ENCODE measurements at regions not wholly inside any gene's neighbourhood (a gene's known extent, or its start where the extent isn't known, plus 50 kb on each side); places are given as distances from the start of the nearest gene placed in this dataset.
"Not testable (repeated sequence)": the region's sequence is repeated elsewhere in the genome, so short reads cannot be mapped to it uniquely, and the experiment has no call there.

- no peak for TF ChIP-seq CTCF (IDR thresholded peaks at IDR 0.05)
- TF ChIP-seq EP300 (IDR thresholded peaks at IDR 0.05), result no peak
- no peak for TF ChIP-seq POLR2A (IDR thresholded peaks at IDR 0.05)
- 94 to 95% methylated on average over 31 of the region's 35 CpGs for WGBS, 2 donors
- H3K4me1 ChIP-seq, result no peaks in the 10 kb centered on the region
- no peaks in the 10 kb centered on the region for H3K36me3 ChIP-seq
- peaks cover 0 to 15% (median 0%) of the 10 kb centered on the region in 4 donors for H3K9me3 ChIP-seq
- H3K27ac ChIP-seq, result no peak overlapping the region
- DNase-seq (ENCODE audit: low spot score in 2 of 2), result no peak
- no peak overlapping the region for H3K4me3 ChIP-seq
- no peaks in the 10 kb centered on the region for H3K27me3 ChIP-seq
These were observed 372.2 kb upstream of the NRG3 start for GRCh38 chr10:81502677-81503359.

- 92 to 95% methylated on average over 12 to 21 of the region's 25 CpGs for WGBS, 2 donors
- not testable (repeated sequence) for DNase-seq (ENCODE audit: low spot score in 2 of 2)
These were observed 369.2 kb upstream of the NRG3 start for GRCh38 chr10:81505777-81506176.

GRCh38 chr10:81514811-81515210 lies 360.2 kb upstream of the NRG3 start:
- Histone ChIP-seq H3K4me1 (no peaks in the 10 kb centered on the region), H3K4me3 (no peak overlapping the region), H3K36me3 (no peaks in the 10 kb centered on the region), H3K27ac (no peak overlapping the region), H3K9me3 (peaks cover 0 to 6% (median 0%) of the 10 kb centered on the region in 4 donors), H3K27me3 (no peaks in the 10 kb centered on the region)
- no peak for TF ChIP-seq EP300 (IDR thresholded peaks at IDR 0.05)
- no peak for TF ChIP-seq POLR2A (IDR thresholded peaks at IDR 0.05)
- TF ChIP-seq CTCF (IDR thresholded peaks at IDR 0.05), result no peak
- DNase-seq (ENCODE audit: low spot score in 2 of 2), result no peak

More at GRCh38 chr10:81505777-81506176, 369.2 kb upstream of the NRG3 start:
- not testable (repeated sequence) for H3K4me3 ChIP-seq, H3K27me3 ChIP-seq, H3K4me1 ChIP-seq, H3K27ac ChIP-seq, H3K36me3 ChIP-seq
- H3K9me3 ChIP-seq, result peaks cover 0 to 22% (median 0%) of the 10 kb centered on the region in 4 donors

GRCh38 chr10:81520688-81521087 lies 354.3 kb upstream of the NRG3 start:
- Histone ChIP-seq H3K9me3 (no peaks in the 10 kb centered on the region), H3K27me3 (no peaks in the 10 kb centered on the region), H3K36me3 (no peaks in the 10 kb centered on the region), H3K4me1 (no peaks in the 10 kb centered on the region), H3K27ac (no peak overlapping the region), H3K4me3 (no peak overlapping the region)
- no peak for TF ChIP-seq EP300 (IDR thresholded peaks at IDR 0.05)
- TF ChIP-seq CTCF (IDR thresholded peaks at IDR 0.05), result no peak
- TF ChIP-seq POLR2A (IDR thresholded peaks at IDR 0.05), result no peak
- DNase-seq (ENCODE audit: low spot score in 2 of 2), result no peak
- WGBS, 2 donors, result 48 to 79% methylated on average over 1 of the region's 1 CpG

- DNase-seq (ENCODE audit: low spot score in 2 of 2), result no peak
- Histone ChIP-seq H3K9me3 (no peaks in the 10 kb centered on the region), H3K4me1 (no peaks in the 10 kb centered on the region), H3K36me3 (no peaks in the 10 kb centered on the region), H3K27me3 (no peaks in the 10 kb centered on the region), H3K27ac (no peak overlapping the region), H3K4me3 (no peak overlapping the region)
- 67 to 79% methylated on average over 2 of the region's 2 CpGs for WGBS, 2 donors
- no peak for TF ChIP-seq CTCF (IDR thresholded peaks at IDR 0.05)
- no peak for TF ChIP-seq EP300 (IDR thresholded peaks at IDR 0.05)
- no peak for TF ChIP-seq POLR2A (IDR thresholded peaks at IDR 0.05)
These were observed 350.5 kb upstream of the NRG3 start for GRCh38 chr10:81524467-81524866.

- Histone ChIP-seq H3K27ac (no peak overlapping the region), H3K4me1 (no peaks in the 10 kb centered on the region), H3K9me3 (no peaks in the 10 kb centered on the region), H3K36me3 (no peaks in the 10 kb centered on the region), H3K4me3 (no peak overlapping the region), H3K27me3 (no peaks in the 10 kb centered on the region)
- 89 to 90% methylated on average over 6 of the region's 6 CpGs for WGBS, 2 donors
- no peak for DNase-seq (ENCODE audit: low spot score in 2 of 2)
- no peak for TF ChIP-seq POLR2A (IDR thresholded peaks at IDR 0.05)
- TF ChIP-seq EP300 (IDR thresholded peaks at IDR 0.05), result no peak
- TF ChIP-seq CTCF (IDR thresholded peaks at IDR 0.05), result no peak
These were observed 342.6 kb upstream of the NRG3 start for GRCh38 chr10:81532403-81532802.

All from tibial nerve (tissue), 4 donors.